Trophoblast cell (in vitro differentiated cells and primary cell): ENCODE measurements at regions not wholly inside any gene's neighbourhood (a gene's known extent, or its start where the extent isn't known, plus 50 kb on each side); places are given as distances from the start of the nearest gene placed in this dataset.

Source experiments
- DNase-seq, 2 donors: peaks; one replicate each; pipeline ENCODE4 v3.0.0-alpha.2; 2016
- H2AFZ ChIP-seq: 2 replicates; pipeline ENCODE4 v1.6.1; 2013; ENCODE audit warnings: low read length, moderate library complexity, mild to moderate bottlenecking; ENCODE audit not compliant: insufficient read depth, poor library complexity
- H2AK5ac ChIP-seq: 2 replicates; pipeline ENCODE4 v1.6.1; 2013; ENCODE audit warnings: mild to moderate bottlenecking, low read length
- H2BK120ac ChIP-seq: 2 replicates; pipeline ENCODE4 v1.6.1; 2013; ENCODE audit warnings: low read length, mild to moderate bottlenecking, moderate library complexity; ENCODE audit not compliant: insufficient read depth, poor library complexity
- H2BK12ac ChIP-seq: 2 replicates; pipeline ENCODE4 v1.6.1; 2013; ENCODE audit warnings: mild to moderate bottlenecking, low read length, moderate library complexity
- H2BK5ac ChIP-seq: 2 replicates; pipeline ENCODE4 v1.6.1; 2013; ENCODE audit warnings: low read length, low read depth, moderate library complexity, mild to moderate bottlenecking; ENCODE audit not compliant: poor library complexity
- H3K14ac ChIP-seq: 2 replicates; pipeline ENCODE4 v1.6.1; 2013; ENCODE audit warnings: mild to moderate bottlenecking, low read length
- H3K18ac ChIP-seq: 2 replicates; pipeline ENCODE4 v1.6.1; 2013; ENCODE audit warnings: mild to moderate bottlenecking, low read length
- H3K23ac ChIP-seq: 2 replicates; pipeline ENCODE4 v1.6.1; 2013; ENCODE audit warnings: low read length
- H3K27ac ChIP-seq: 2 replicates; pipeline ENCODE4 v1.5.1; 2013; ENCODE audit warnings: low read depth, mild to moderate bottlenecking, inconsistent platforms, low read length, moderate library complexity
- H3K27me3 ChIP-seq: 2 replicates; pipeline ENCODE4 v1.6.1; 2013; ENCODE audit warnings: inconsistent platforms, mild to moderate bottlenecking, low read length, moderate library complexity; ENCODE audit not compliant: insufficient read depth
- H3K36me3 ChIP-seq, 2 experiments: 1 replicate in 1 of 2; 2 replicates in 1 of 2; pipeline ENCODE4 v1.6.1; 2013; ENCODE audit warnings: low read length in 2 of 2, mild to moderate bottlenecking in 2 of 2, moderate library complexity in 1 of 2; ENCODE audit not compliant: insufficient read depth in 2 of 2, control insufficient read depth in 1 of 2
- H3K4ac ChIP-seq: 2 replicates; pipeline ENCODE4 v1.6.1; 2013; ENCODE audit warnings: low read depth, mild to moderate bottlenecking, low read length, moderate library complexity
- H3K4me1 ChIP-seq, 2 experiments: 1 replicate in 1 of 2; 2 replicates in 1 of 2; pipeline ENCODE4 v1.6.1; 2013; ENCODE audit warnings: low read length in 2 of 2, mild to moderate bottlenecking in 2 of 2, moderate library complexity in 1 of 2; ENCODE audit not compliant: insufficient read depth in 2 of 2, control insufficient read depth in 1 of 2
- H3K4me2 ChIP-seq: 2 replicates; pipeline ENCODE4 v1.6.1; 2013; ENCODE audit warnings: inconsistent platforms, mild to moderate bottlenecking, low read length, moderate library complexity
- H3K4me3 ChIP-seq: 2 replicates; pipeline ENCODE4 v1.5.1; 2013; ENCODE audit warnings: mild to moderate bottlenecking, low read depth, low read length, inconsistent platforms
- H3K79me1 ChIP-seq: one replicate; pipeline ENCODE4 v1.6.1; 2013; ENCODE audit warnings: low read length
- H3K79me2 ChIP-seq: 2 replicates; pipeline ENCODE4 v1.6.1; 2013; ENCODE audit warnings: low read length, mild to moderate bottlenecking; ENCODE audit not compliant: control insufficient read depth, insufficient read depth, poor library complexity
- H3K9ac ChIP-seq: 2 replicates; pipeline ENCODE4 v1.6.1; 2013; ENCODE audit warnings: mild to moderate bottlenecking, low read length
- H3K9me3 ChIP-seq: 2 replicates; pipeline ENCODE4 v1.6.1; 2013; ENCODE audit warnings: low read depth, mild to moderate bottlenecking, control low read depth, inconsistent platforms, low read length; ENCODE audit not compliant: insufficient read depth
- H4K12ac ChIP-seq: 2 replicates; pipeline ENCODE4 v1.6.1; 2013; ENCODE audit warnings: low read depth, mild to moderate bottlenecking, low read length, moderate library complexity
- H4K8ac ChIP-seq: 2 replicates; pipeline ENCODE4 v1.6.1; 2013; ENCODE audit warnings: low read depth, mild to moderate bottlenecking, low read length, moderate library complexity
- H4K91ac ChIP-seq: one replicate; pipeline ENCODE4 v1.6.1; 2013; ENCODE audit warnings: low read depth, mild to moderate bottlenecking, low read length, moderate library complexity
- WGBS: extraction: QIAGEN DNeasy Blood & Tissue Kit; methylation state at CpG from one replicate; pipeline ENCODE4 v1.1.7; 2013; ENCODE audit warnings: missing lambda C conversion rate; ENCODE audit not compliant: insufficient read length, insufficient coverage; ENCODE audit errors: extremely low coverage; 5-methylcytosine and 5-hydroxymethylcytosine counted together

DNA sequence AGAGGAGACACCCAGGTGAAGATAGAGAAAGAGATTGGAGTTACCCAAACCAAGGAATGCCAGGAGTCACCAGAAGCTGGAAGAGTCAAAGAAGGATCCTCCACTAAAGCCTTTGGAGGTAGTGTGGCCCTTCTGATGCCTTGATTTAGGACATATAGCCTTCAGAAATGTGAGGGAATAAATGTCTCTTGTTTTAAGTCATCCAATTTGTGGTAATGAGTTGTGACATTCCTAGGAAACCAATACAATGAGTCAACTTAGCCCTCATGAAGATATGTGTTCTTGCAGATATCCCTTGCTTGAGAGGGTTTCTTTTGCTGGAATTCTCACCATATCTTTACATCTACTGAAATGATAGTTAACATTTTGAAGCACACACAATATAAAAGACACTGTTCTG lies 58.8 kb downstream of the CCER1 start:
- Histone ChIP-seq H2AK5ac (no peak overlapping the region), H3K18ac (no peak overlapping the region), H2BK120ac (no peak overlapping the region), H4K8ac (no peak overlapping the region), H3K79me1 (no peaks in the 10 kb centered on the region), H3K4me1 (no peaks in the 10 kb centered on the region), H2BK5ac (no peak overlapping the region), H3K23ac (no peak overlapping the region), H3K27me3 (no peaks in the 10 kb centered on the region), H3K4me3 (no peak overlapping the region), H3K79me2 (no peaks in the 10 kb centered on the region), H3K9me3 (no peaks in the 10 kb centered on the region), H3K4me2 (no peak overlapping the region), H3K9ac (no peak overlapping the region), H3K4ac (no peak overlapping the region), H4K91ac (no peak overlapping the region), H3K14ac (no peak overlapping the region), H4K12ac (no peak overlapping the region), H2AFZ (no peak overlapping the region), H3K36me3 (no peaks in the 10 kb centered on the region), H3K27ac (no peak overlapping the region), H2BK12ac (no peak overlapping the region)
- DNase-seq, result peak; percentile 2 to 66

DNA sequence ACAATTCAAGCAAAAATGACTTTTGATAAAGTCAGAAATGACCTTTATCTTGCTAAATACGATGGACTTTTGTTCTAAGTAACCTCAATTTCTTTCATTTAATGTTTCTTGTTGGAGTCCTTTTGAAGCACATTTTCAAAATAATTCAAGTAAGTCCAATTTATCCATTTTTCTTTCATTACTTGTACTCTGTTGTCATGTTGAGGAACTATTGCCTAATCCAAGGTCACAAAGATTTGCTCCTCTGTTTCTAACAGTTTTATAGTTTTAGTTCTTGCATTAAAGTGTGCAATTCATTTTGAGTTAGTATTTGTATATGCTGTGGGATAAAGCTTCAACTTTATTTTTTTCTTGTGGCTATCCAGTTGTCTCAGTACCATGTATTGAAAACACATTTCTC lies 66.7 kb downstream of the CCER1 start:
- H3K27ac ChIP-seq, result no peak overlapping the region
- no peaks in the 10 kb centered on the region for H3K9me3 ChIP-seq
- H3K27me3 ChIP-seq, result no peaks in the 10 kb centered on the region
- no peaks in the 10 kb centered on the region for H3K79me1 ChIP-seq
- H2AFZ ChIP-seq, result no peak overlapping the region
- H4K91ac ChIP-seq, result no peak overlapping the region
- H3K36me3 ChIP-seq, result no peaks in the 10 kb centered on the region
- H3K18ac ChIP-seq, result no peak overlapping the region
- no peak overlapping the region for H2AK5ac ChIP-seq
- no peaks in the 10 kb centered on the region for H3K4me1 ChIP-seq
- H3K4me3 ChIP-seq, result no peak overlapping the region
- no peak overlapping the region for H3K9ac ChIP-seq
- no peaks in the 10 kb centered on the region for H3K79me2 ChIP-seq
- H3K23ac ChIP-seq, result no peak overlapping the region
- H2BK5ac ChIP-seq, result no peak overlapping the region
- H2BK120ac ChIP-seq, result no peak overlapping the region
- no peak overlapping the region for H2BK12ac ChIP-seq
- no peak for DNase-seq
- no peak overlapping the region for H3K14ac ChIP-seq
- no CpG with 5 or more reads among the region's 1 CpG for WGBS
- H4K8ac ChIP-seq, result no peak overlapping the region
- H3K4me2 ChIP-seq, result no peak overlapping the region
- H4K12ac ChIP-seq, result no peak overlapping the region
- H3K4ac ChIP-seq, result no peak overlapping the region

DNA sequence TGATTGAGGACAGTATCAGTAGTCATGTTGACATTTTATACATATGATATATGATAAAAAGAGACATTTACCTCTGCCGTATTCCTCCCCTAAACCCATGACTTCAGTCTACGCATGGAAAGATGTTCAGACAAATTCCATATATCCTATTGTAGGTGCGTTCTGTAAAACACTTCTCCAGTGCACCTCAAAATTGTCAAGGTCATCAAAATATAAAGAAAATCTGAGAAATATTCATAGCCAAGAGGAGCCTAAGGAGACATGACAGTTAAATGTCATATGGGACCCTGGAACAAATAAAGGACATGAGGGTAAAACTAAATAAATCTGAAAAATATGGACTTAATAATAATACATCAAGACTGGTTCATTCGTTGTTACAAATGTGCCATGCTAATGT lies 71.5 kb downstream of the CCER1 start:
- no peak overlapping the region for H2BK120ac ChIP-seq
- no peak overlapping the region for H3K18ac ChIP-seq
- H4K91ac ChIP-seq, result no peak overlapping the region
- no peaks in the 10 kb centered on the region for H3K27me3 ChIP-seq
- no peak overlapping the region for H3K9ac ChIP-seq
- no peak overlapping the region for H3K14ac ChIP-seq
- no peaks in the 10 kb centered on the region for H3K79me2 ChIP-seq
- H4K12ac ChIP-seq, result no peak overlapping the region
- WGBS, result no CpG with 5 or more reads among the region's 4 CpGs
- H3K9me3 ChIP-seq, result peaks cover 2% of the 10 kb centered on the region
- H3K27ac ChIP-seq, result no peak overlapping the region
- H4K8ac ChIP-seq, result no peak overlapping the region
- H2BK12ac ChIP-seq, result no peak overlapping the region
- H3K4me3 ChIP-seq, result no peak overlapping the region
- no peak overlapping the region for H3K4ac ChIP-seq
- H2AK5ac ChIP-seq, result no peak overlapping the region
- H3K23ac ChIP-seq, result no peak overlapping the region
- H2AFZ ChIP-seq, result no peak overlapping the region
- no peaks in the 10 kb centered on the region for H3K4me1 ChIP-seq
- no peaks in the 10 kb centered on the region for H3K79me1 ChIP-seq
- no peak overlapping the region for H3K4me2 ChIP-seq
- H3K36me3 ChIP-seq, result no peaks in the 10 kb centered on the region
- no peak for DNase-seq
- no peak overlapping the region for H2BK5ac ChIP-seq

GRCh38 chr12:90871726-90872096 lies 83.3 kb downstream of the CCER1 start:
- no CpG with 5 or more reads among the region's 2 CpGs for WGBS
- no peak for DNase-seq
- Histone ChIP-seq H3K18ac (no peak overlapping the region), H2AK5ac (no peak overlapping the region), H3K27ac (no peak overlapping the region), H2BK12ac (no peak overlapping the region), H2AFZ (no peak overlapping the region), H2BK120ac (no peak overlapping the region), H3K27me3 (no peaks in the 10 kb centered on the region), H3K9ac (no peak overlapping the region), H2BK5ac (no peak overlapping the region), H3K4ac (no peak overlapping the region), H3K79me2 (no peaks in the 10 kb centered on the region), H3K4me2 (no peak overlapping the region), H4K8ac (no peak overlapping the region), H3K4me3 (no peak overlapping the region), H3K4me1 (peaks cover 0 to 1% of the 10 kb centered on the region in 2 experiments), H4K91ac (no peak overlapping the region), H3K14ac (no peak overlapping the region), H3K9me3 (no peaks in the 10 kb centered on the region), H3K79me1 (no peaks in the 10 kb centered on the region), H4K12ac (no peak overlapping the region), H3K36me3 (no peaks in the 10 kb centered on the region), H3K23ac (no peak overlapping the region)
